RWPE2 (cell line): ENCODE measurements at regions not wholly inside any gene's neighbourhood (a gene's known extent, or its start where the extent isn't known, plus 50 kb on each side); places are given as distances from the start of the nearest gene placed in this dataset.

Source experiments
- ATAC-seq: fragments of 200-7000 bp; cut with Tn5 transposase; 3 replicates; pipeline ENCODE4 v1.9.1; 2021; ENCODE audit warnings: low read depth
- DNase-seq: peaks from one replicate; pipeline ENCODE4 v3.0.0-alpha.2; 2020; ENCODE audit warnings: low spot score
- H3K27ac ChIP-seq: fragments of 450-650 bp; 2 replicates; pipeline ENCODE4 v1.5.1; 2017; ENCODE audit warnings: mild to moderate bottlenecking; ENCODE audit not compliant: poor library complexity, severe bottlenecking
- H3K27me3 ChIP-seq: fragments of 250-450 bp; sonication (Bioruptor Pico); 2 replicates; pipeline ENCODE4 v1.5.1; 2021; ENCODE audit warnings: mild to moderate bottlenecking, moderate library complexity; ENCODE audit not compliant: insufficient read depth, poor library complexity, severe bottlenecking
- H3K36me3 ChIP-seq: fragments of 250-450 bp; sonication (Bioruptor Pico); 2 replicates; pipeline ENCODE4 v1.5.1; 2020; ENCODE audit warnings: low read depth, mild to moderate bottlenecking, moderate library complexity
- H3K4me1 ChIP-seq: fragments of 250-450 bp; sonication (Bioruptor Pico); 2 replicates; pipeline ENCODE4 v1.5.1; 2021; ENCODE audit warnings: mild to moderate bottlenecking, moderate library complexity; ENCODE audit not compliant: insufficient read depth, poor library complexity, severe bottlenecking
- H3K4me3 ChIP-seq: fragments of 250-450 bp; sonication (Bioruptor Pico); 2 replicates; pipeline ENCODE4 v1.5.1; 2021; ENCODE audit warnings: mild to moderate bottlenecking, moderate library complexity; ENCODE audit not compliant: severe bottlenecking
- H3K9me3 ChIP-seq: fragments of 250-450 bp; sonication (Bioruptor Pico); 2 replicates; pipeline ENCODE4 v1.5.1; 2021; ENCODE audit warnings: mild to moderate bottlenecking, moderate library complexity; ENCODE audit not compliant: severe bottlenecking
- TF ChIP-seq, protein P1 (sequence below): fragments of 450-650 bp; IDR thresholded peaks from one replicate; pipeline ENCODE4 v1.5.1; 2017; ENCODE audit warnings: mild to moderate bottlenecking, moderate library complexity; ENCODE audit not compliant: poor library complexity, severe bottlenecking

DNA sequence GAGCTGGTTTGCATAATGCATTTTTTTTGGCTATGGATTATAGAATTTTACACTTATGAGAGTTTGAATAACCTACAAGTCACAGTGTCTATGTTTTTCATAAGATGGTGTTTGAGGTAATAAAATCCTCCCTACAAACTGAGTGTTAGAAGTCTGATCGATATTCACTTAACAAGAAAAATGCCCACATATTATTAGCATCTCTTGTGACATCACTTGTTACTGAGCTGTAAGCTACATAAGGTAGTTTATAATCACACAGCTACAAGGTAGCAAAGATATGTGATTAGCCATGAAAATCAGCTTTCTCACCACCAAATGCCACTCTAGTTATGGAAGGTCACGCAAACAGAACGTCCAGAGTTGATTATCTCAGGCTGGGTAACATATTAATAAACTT is 669.6 kb downstream of the PCDH18 start:
- DNase-seq, result no peak
- Histone ChIP-seq H3K9me3 (no peaks in the 10 kb centered on the region), H3K4me1 (no peaks in the 10 kb centered on the region), H3K27me3 (no peaks in the 10 kb centered on the region), H3K36me3 (no peaks in the 10 kb centered on the region), H3K27ac (no peak overlapping the region), H3K4me3 (no peak overlapping the region)
- no peak for ATAC-seq
- TF ChIP-seq, protein P1, sequence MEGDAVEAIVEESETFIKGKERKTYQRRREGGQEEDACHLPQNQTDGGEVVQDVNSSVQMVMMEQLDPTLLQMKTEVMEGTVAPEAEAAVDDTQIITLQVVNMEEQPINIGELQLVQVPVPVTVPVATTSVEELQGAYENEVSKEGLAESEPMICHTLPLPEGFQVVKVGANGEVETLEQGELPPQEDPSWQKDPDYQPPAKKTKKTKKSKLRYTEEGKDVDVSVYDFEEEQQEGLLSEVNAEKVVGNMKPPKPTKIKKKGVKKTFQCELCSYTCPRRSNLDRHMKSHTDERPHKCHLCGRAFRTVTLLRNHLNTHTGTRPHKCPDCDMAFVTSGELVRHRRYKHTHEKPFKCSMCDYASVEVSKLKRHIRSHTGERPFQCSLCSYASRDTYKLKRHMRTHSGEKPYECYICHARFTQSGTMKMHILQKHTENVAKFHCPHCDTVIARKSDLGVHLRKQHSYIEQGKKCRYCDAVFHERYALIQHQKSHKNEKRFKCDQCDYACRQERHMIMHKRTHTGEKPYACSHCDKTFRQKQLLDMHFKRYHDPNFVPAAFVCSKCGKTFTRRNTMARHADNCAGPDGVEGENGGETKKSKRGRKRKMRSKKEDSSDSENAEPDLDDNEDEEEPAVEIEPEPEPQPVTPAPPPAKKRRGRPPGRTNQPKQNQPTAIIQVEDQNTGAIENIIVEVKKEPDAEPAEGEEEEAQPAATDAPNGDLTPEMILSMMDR, result no peak

DNA sequence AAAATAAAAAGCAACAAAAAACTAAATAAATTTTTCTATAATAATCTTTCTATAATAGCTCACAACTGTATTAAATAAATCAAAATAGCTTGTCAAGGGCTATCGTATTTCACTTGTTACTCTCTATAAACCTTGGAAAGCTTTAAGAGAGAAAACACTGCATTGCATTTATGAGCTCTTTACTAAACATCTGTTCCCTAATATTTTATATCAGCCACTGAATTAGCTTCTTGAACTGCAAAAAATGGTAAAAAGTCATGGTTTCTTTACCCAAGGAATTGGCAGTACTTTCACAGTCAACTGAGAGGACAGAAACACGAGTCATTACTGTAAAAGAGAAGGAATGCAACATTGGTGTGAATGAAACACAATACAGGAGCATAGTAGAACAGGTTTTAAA is 671.2 kb downstream of the PCDH18 start:
- no peaks in the 10 kb centered on the region for H3K27me3 ChIP-seq
- TF ChIP-seq, protein P1, result no peak
- no peaks in the 10 kb centered on the region for H3K4me1 ChIP-seq
- H3K9me3 ChIP-seq, result no peaks in the 10 kb centered on the region
- ATAC-seq (no peak), DNase-seq (no peak)
- no peak overlapping the region for H3K4me3 ChIP-seq
- H3K27ac ChIP-seq, result no peak overlapping the region
- no peaks in the 10 kb centered on the region for H3K36me3 ChIP-seq

DNA sequence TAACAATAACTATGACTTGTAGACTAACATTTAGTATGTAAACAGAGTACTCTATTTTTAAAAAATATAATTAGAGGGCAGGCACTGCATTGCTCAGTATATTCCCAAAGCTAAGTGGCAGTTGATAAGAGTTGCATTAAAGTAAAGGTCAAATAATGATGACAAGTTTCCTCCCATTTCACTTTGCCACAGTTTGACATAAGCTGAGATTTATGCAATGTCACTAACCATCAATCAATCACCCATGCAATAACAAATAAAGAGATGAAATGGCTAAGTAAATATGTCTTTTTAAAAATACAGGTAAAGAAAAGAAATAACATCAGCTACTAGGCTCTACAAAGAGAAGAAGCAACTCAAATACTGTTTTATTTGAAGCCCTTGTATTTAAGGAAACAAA is 673.4 kb downstream of the PCDH18 start:
- ATAC-seq, result no peak
- no peak overlapping the region for H3K27ac ChIP-seq
- H3K4me3 ChIP-seq, result no peak overlapping the region
- H3K36me3 ChIP-seq, result no peaks in the 10 kb centered on the region
- DNase-seq, result no peak
- no peaks in the 10 kb centered on the region for H3K4me1 ChIP-seq
- TF ChIP-seq, protein P1, result no peak
- no peaks in the 10 kb centered on the region for H3K27me3 ChIP-seq
- H3K9me3 ChIP-seq, result no peaks in the 10 kb centered on the region

DNA sequence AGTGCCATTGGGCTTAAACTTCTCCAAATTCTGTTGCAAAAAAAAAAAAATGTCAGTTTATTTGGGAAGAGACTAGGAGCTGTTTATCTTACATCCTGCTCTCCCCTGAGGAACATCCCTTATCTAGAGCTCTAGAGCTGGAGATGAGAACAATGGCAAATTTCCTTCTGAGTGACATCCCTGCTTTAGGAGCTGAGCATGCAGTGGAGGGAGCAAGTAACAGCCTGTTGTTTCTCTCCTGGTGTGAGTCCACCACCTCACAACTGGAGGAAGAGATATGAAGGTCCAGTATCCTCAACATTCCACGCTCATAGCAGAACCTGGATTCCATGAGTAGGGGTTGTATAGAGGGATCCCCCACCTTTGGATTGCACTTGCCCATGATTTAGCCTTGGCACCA is 676.4 kb downstream of the PCDH18 start:
- Histone ChIP-seq H3K9me3 (no peaks in the 10 kb centered on the region), H3K36me3 (no peaks in the 10 kb centered on the region), H3K4me3 (no peak overlapping the region), H3K27me3 (no peaks in the 10 kb centered on the region), H3K4me1 (no peaks in the 10 kb centered on the region), H3K27ac (no peak overlapping the region)
- DNase-seq (no peak), ATAC-seq (no peak)
- TF ChIP-seq, protein P1, result no peak

DNA sequence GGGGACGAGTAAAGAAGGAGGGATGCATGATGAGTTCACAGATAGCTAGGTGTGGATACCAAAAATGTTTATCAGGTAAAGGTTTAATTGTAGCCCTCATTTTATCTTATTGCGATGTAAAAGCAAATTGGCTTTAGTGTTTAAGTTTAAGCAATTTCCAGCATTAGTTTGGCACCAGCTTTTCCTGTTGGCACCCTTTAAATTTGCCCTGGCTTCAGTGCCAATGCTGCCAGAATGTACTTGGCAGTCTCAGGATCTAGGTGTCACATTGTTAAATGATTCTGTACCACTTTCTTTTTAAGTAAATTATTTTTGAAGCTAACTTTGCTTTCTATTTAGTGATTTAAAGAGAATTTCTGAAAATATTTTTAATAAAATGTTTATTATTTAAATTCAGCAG is 681.8 kb downstream of the PCDH18 start:
- Histone ChIP-seq H3K4me1 (no peaks in the 10 kb centered on the region), H3K9me3 (no peaks in the 10 kb centered on the region), H3K36me3 (no peaks in the 10 kb centered on the region), H3K27me3 (no peaks in the 10 kb centered on the region), H3K27ac (no peak overlapping the region), H3K4me3 (no peak overlapping the region)
- DNase-seq (no peak), ATAC-seq (no peak)
- TF ChIP-seq, protein P1, result no peak
